GM12872 (cell line): ENCODE measurements at regions not wholly inside any gene's neighbourhood (a gene's known extent, or its start where the extent isn't known, plus 50 kb on each side); places are given as distances from the start of the nearest gene placed in this dataset.

Experiments used
- CTCF ChIP-seq: IDR thresholded peaks from 3 replicates; pipeline ENCODE4 v1.5.1; 2011; ENCODE audit warnings: low read depth, mild to moderate bottlenecking, low read length, moderate library complexity; ENCODE audit not compliant: insufficient read depth

- TF ChIP-seq CTCF, result no peak
These were observed 542.1 kb upstream of the MEF2C start for GRCh38 chr5:89425062-89425461.

DNA sequence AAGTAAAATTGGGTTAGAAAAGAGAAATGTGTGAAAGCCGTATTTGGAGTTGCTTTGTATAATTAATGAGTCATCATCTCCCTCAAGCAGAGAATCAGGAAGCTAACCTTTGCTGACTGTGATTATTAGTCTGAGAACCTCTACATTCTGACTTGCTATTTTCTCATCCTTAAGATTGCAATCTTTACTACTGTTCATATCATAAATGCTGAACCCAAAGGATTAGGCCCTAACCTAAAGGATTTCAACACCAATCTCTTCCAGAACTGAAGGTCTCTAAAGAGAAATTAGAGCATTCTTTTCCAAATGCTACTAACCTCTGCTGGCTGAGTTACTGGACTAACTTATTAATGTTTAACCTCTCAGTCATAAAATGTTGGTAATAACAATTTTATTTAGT is 538.1 kb upstream of the MEF2C start:
- no peak for TF ChIP-seq CTCF

DNA sequence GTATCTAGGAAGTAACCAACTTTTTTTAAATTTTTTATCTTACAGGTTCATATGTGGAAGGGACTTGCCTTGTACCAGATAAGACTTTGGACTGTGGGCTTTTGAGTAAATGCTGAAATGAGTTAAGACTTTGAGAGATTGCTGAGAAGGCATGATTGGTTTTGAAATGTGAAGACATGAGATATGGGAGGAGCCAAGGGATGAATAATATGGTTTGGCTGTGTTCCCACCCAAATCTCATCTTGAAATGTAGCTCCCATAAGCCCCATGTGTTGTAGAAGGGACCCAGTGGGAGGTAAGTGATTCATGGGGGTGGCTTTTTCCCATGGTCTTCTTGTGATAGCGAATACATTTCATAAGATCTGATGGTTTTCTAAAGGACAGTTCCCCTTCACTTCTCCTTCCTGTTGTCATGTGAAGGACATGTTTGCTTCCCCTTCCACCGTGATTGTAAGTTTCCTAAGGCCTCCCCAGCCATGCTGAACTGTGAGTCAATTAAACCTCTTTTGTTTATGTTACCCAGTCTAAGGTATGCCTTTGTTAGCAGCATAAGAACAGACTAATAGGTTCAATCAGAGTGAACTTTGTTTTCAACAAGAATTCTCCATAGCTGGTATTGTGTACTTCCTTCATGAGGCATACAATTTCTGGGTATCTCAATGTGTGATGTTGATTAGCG is 535.6 kb upstream of the MEF2C start:
- no peak for TF ChIP-seq CTCF

DNA sequence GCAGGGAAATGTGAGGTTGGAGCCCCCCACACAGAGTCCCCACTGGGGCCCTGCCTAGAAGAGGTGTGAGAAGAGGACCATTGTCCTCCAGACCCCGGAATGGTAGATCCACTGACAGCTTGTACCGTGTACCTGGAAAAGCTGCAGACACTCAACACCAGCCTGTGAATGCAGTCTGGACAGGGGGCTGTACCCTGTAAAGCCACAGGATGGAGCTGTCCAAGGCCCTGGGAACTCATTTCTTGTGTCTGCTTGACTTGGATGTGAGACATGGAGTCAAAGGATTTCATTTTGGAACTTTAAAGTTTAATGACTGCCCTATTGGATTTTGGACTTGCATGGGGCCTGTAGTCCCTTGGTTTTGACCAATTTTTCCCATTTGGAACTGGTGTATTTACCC is 535.0 kb upstream of the MEF2C start:
- TF ChIP-seq CTCF, result 0 out of 3 replicates have a peak, but pooled peaks have one; percentile 23

- TF ChIP-seq CTCF, result no peak
These were observed 534.5 kb upstream of the MEF2C start for GRCh38 chr5:89417515-89417914.

GRCh38 chr5:89411891-89412290 is 528.9 kb upstream of the MEF2C start:
- no peak for TF ChIP-seq CTCF

DNA sequence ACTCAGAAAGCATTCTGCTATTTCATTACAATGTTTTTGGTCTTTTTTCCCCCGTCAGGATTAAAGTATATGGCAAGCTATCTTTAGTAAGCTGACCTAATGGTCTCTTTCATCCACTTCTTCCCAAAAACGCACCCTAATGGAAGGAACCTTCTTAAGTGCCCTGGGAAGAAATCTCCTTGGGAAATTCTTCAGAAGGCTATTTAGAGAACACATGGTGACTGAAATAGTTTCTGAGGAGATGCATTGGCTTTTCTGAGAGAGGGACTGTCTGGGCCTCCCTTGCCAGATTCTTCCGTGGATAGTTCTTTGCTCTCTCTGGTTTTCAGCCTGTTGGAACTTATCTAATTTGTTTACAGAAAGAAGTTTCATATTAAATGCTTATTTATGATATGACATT is 524.1 kb upstream of the MEF2C start:
- TF ChIP-seq CTCF, result no peak

DNA sequence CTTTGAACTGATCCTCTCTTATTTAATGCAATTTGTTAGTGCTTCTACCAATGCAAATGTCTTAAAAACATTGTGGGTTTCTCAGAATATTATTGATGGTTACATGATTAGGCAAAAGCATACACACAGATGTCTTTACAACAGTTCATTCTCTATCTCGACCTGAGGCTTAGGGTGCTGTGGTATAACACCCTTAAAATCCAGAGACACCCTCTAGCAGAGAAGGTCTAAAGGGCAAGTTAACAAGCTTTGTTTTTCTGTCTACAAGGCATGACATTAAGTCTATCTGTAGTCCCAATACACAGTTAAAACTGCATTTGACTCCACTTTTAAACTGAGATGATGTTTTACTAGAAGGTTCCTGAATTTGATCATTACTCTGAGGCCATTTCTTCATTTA is 518.7 kb upstream of the MEF2C start:
- no peak for TF ChIP-seq CTCF
